HK-2 (cell line): ENCODE measurements at regions not wholly inside any gene's neighbourhood (a gene's known extent, or its start where the extent isn't known, plus 50 kb on each side); places are given as distances from the start of the nearest gene placed in this dataset.
"Not testable (repeated sequence)": the region's sequence is repeated elsewhere in the genome, so short reads cannot be mapped to it uniquely, and the experiment has no call there.

ENCODE experiments used
- DNase-seq: peaks from one replicate; pipeline ENCODE4 v3.0.0-alpha.2; 2018; ENCODE audit not compliant: unreplicated experiment

- peak; percentile 46 for DNase-seq
Measured at GRCh38 chr20:47440857-47441773, 60.6 kb upstream of the NCOA3 start.

GRCh38 chr20:47441774-47442150, 59.9 kb upstream of the NCOA3 start:
- no peak for DNase-seq

- not testable (repeated sequence) for DNase-seq
Measured at GRCh38 chr20:47443060-47443459, 58.6 kb upstream of the NCOA3 start.

- DNase-seq: no peak
Measured at GRCh38 chr20:47444584-47444983, 57.1 kb upstream of the NCOA3 start.

- DNase-seq: no peak
Measured at GRCh38 chr20:47445291-47445690, 56.4 kb upstream of the NCOA3 start.

GRCh38 chr20:47447350-47448296, 54.1 kb upstream of the NCOA3 start:
- not testable (repeated sequence) for DNase-seq

- DNase-seq: no peak
Measured at GRCh38 chr20:47448429-47448828, 53.3 kb upstream of the NCOA3 start.

- no peak for DNase-seq
Measured at GRCh38 chr20:47451602-47451904, 50.1 kb upstream of the NCOA3 start.
